ENCODE measurements at regions not wholly inside any gene's neighbourhood (a gene's known extent, or its start where the extent isn't known, plus 50 kb on each side); places are given as distances from the start of the nearest gene placed in this dataset.

DNA sequence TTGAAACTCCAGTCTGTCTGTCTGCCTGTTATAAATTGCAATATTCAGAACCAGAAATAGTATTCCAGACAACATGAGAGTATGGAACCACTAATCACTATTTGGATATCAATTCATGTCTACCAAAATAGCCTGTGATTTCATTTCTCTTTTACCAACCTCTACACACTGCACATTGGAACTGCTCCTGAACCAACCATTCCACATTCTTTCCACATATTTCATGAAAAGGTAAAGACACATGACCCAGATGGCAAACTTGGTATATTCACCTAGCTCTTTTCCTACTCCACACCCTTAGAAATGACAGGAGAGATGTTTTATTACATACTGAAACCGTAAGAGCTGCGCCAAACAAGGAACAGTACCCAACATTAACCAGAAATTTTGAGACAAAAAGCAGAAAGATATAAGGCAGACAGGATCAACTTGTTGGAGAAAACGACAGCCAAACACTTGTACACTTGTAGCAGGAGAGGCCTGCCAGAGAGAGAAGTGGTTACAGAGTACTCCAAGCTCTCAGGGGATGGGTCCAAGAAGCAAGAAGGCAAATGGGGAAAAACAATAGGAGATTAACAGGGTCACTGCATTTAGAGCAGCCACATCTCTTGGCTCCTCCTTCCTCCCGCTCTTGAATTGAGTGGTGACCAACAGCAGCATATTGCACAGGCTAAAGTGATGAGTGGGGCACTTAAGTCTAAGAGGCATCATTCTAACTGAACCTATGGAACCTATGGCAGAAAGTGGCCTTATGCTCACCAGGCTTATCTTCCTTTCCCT, 148.7 kb downstream of the SETD4 start:
- TF ChIP-seq EP300 (IDR thresholded peaks at IDR 0.05) = no peak
- TF ChIP-seq, protein P1, sequence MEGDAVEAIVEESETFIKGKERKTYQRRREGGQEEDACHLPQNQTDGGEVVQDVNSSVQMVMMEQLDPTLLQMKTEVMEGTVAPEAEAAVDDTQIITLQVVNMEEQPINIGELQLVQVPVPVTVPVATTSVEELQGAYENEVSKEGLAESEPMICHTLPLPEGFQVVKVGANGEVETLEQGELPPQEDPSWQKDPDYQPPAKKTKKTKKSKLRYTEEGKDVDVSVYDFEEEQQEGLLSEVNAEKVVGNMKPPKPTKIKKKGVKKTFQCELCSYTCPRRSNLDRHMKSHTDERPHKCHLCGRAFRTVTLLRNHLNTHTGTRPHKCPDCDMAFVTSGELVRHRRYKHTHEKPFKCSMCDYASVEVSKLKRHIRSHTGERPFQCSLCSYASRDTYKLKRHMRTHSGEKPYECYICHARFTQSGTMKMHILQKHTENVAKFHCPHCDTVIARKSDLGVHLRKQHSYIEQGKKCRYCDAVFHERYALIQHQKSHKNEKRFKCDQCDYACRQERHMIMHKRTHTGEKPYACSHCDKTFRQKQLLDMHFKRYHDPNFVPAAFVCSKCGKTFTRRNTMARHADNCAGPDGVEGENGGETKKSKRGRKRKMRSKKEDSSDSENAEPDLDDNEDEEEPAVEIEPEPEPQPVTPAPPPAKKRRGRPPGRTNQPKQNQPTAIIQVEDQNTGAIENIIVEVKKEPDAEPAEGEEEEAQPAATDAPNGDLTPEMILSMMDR (IDR thresholded peaks at IDR 0.05) = no peak
- no peak for TF ChIP-seq POLR2A (IDR thresholded peaks at IDR 0.05)
- TF ChIP-seq POLR2AphosphoS5 (IDR thresholded peaks at IDR 0.05) = no peak

Measured in suprapubic skin (tissue), 4 donors.